ENCODE measurements at regions not wholly inside any gene's neighbourhood (a gene's known extent, or its start where the extent isn't known, plus 50 kb on each side); places are given as distances from the start of the nearest gene placed in this dataset.

- ChIA-PET POLR2A (no interaction called here), CTCF (no interaction called here)
- no peak overlapping the region for H3K4me2 ChIP-seq
- no peaks in the 10 kb centered on the region; the same call in 2 of the 3 replicates for H3K9me3 ChIP-seq
- no peak overlapping the region for H3K4me3 ChIP-seq
- ATAC-seq (no peak), DNase-seq (ENCODE audit: low read depth in 1 of 2, low spot score in 1 of 2) (no peak), FAIRE-seq (no peak)
- WGBS (ENCODE audit: missing lambda C conversion rate), result 1% methylated on average over 5 of the region's 5 CpGs
- H3K27ac ChIP-seq, result no peak overlapping the region
- no peaks in the 10 kb centered on the region for H3K4me1 ChIP-seq
- TF ChIP-seq, protein P1, sequence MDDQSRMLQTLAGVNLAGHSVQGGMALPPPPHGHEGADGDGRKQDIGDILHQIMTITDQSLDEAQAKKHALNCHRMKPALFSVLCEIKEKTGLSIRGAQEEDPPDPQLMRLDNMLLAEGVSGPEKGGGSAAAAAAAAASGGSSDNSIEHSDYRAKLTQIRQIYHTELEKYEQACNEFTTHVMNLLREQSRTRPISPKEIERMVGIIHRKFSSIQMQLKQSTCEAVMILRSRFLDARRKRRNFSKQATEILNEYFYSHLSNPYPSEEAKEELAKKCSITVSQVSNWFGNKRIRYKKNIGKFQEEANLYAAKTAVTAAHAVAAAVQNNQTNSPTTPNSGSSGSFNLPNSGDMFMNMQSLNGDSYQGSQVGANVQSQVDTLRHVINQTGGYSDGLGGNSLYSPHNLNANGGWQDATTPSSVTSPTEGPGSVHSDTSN (IDR thresholded peaks at IDR 0.05), result no peak
- TF ChIP-seq CBX2 (IDR thresholded peaks at IDR 0.05; ENCODE audit: borderline replicate concordance, low read depth), result no peak
- TF ChIP-seq HOXB5 (CRISPR knock-in tag; IDR thresholded peaks at IDR 0.05), result no peak
- TF ChIP-seq CEBPB (IDR thresholded peaks at IDR 0.05), result no peak
- TF ChIP-seq NPAS2 (CRISPR knock-in tag; IDR thresholded peaks at IDR 0.05; ENCODE audit: borderline replicate concordance), result no peak
- no peak for TF ChIP-seq GATA3 (IDR thresholded peaks at IDR 0.05; ENCODE audit: borderline replicate concordance)
- TF ChIP-seq MAX (IDR thresholded peaks at IDR 0.05), result no peak
- no peak for TF ChIP-seq POLR2A (IDR thresholded peaks at IDR 0.05; ENCODE audit: low read length)
- TF ChIP-seq RCOR1 (IDR thresholded peaks at IDR 0.05; ENCODE audit: low read depth, low read length), result no peak
- TF ChIP-seq RARB (CRISPR knock-in tag; IDR thresholded peaks at IDR 0.05), result no peak
- no peak for TF ChIP-seq HOXB13 (CRISPR knock-in tag; IDR thresholded peaks at IDR 0.05; ENCODE audit: low read depth)
- no peak for TF ChIP-seq EHMT2 (IDR thresholded peaks at IDR 0.05; ENCODE audit: low read depth)
- no peak for TF ChIP-seq USF2 (IDR thresholded peaks at IDR 0.05)
- no peak for TF ChIP-seq MAZ (IDR thresholded peaks at IDR 0.05; ENCODE audit: borderline replicate concordance, low read depth, low read length)
- TF ChIP-seq ESRRA (IDR thresholded peaks at IDR 0.05; ENCODE audit: borderline replicate concordance, low read length), result no peak
These were observed 285.7 kb upstream of the SEL1L start for GRCh38 chr14:81819344-81819743.

- no peak for ATAC-seq
- no peak for FAIRE-seq
- TF ChIP-seq, protein P2, sequence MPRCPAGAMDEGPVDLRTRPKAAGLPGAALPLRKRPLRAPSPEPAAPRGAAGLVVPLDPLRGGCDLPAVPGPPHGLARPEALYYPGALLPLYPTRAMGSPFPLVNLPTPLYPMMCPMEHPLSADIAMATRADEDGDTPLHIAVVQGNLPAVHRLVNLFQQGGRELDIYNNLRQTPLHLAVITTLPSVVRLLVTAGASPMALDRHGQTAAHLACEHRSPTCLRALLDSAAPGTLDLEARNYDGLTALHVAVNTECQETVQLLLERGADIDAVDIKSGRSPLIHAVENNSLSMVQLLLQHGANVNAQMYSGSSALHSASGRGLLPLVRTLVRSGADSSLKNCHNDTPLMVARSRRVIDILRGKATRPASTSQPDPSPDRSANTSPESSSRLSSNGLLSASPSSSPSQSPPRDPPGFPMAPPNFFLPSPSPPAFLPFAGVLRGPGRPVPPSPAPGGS (IDR thresholded peaks at IDR 0.05), result no peak
- TF ChIP-seq, protein P1 (IDR thresholded peaks at IDR 0.05), result no peak
- no peak for TF ChIP-seq JUNB (IDR thresholded peaks at IDR 0.05)
- TF ChIP-seq ZSCAN20 (CRISPR knock-in tag; IDR thresholded peaks at IDR 0.05), result no peak
- TF ChIP-seq PHF8 (IDR thresholded peaks at IDR 0.05; ENCODE audit: borderline replicate concordance, low read depth), result no peak
- Histone ChIP-seq H3K27ac (no peak overlapping the region), H3K4me1 (no peaks in the 10 kb centered on the region), H3K9me3 (no peaks in the 10 kb centered on the region; the same call in 2 of the 3 replicates), H3K4me2 (no peak overlapping the region), H3K4me3 (no peak overlapping the region)
- 0% methylated on average over 1 of the region's 1 CpG for WGBS (ENCODE audit: missing lambda C conversion rate)
- ChIA-PET POLR2A (no interaction called here), CTCF (no interaction called here)
- DNase-seq (ENCODE audit: low read depth in 1 of 2, low spot score in 1 of 2), result no peak
These were observed 286.3 kb upstream of the SEL1L start for GRCh38 chr14:81819910-81820309.

- no peaks in the 10 kb centered on the region; the same call in 2 of the 3 replicates for H3K9me3 ChIP-seq
- no peak overlapping the region for H3K4me2 ChIP-seq
- ChIA-PET CTCF (no interaction called here), POLR2A (no interaction called here)
- H3K27ac ChIP-seq, result no peak overlapping the region
- FAIRE-seq, result no peak
- ATAC-seq, result no peak
- no peak for TF ChIP-seq JUNB (IDR thresholded peaks at IDR 0.05)
- TF ChIP-seq NFE2L2 (conservative IDR thresholded peaks at IDR 0.05; ENCODE audit: low read length), result no peak
- no peak for TF ChIP-seq CBX2 (IDR thresholded peaks at IDR 0.05; ENCODE audit: borderline replicate concordance, low read depth)
- no peak for TF ChIP-seq EHMT2 (IDR thresholded peaks at IDR 0.05; ENCODE audit: low read depth)
- TF ChIP-seq EP300 (IDR thresholded peaks at IDR 0.05), result no peak
- TF ChIP-seq TP53 (CRISPR knock-in tag; IDR thresholded peaks at IDR 0.05), result no peak
- TF ChIP-seq HDAC2 (IDR thresholded peaks at IDR 0.05), result no peak
- TF ChIP-seq ESRRA (IDR thresholded peaks at IDR 0.05; ENCODE audit: borderline replicate concordance, low read length), result no peak
- TF ChIP-seq ZSCAN20 (CRISPR knock-in tag; IDR thresholded peaks at IDR 0.05), result no peak
- no peak for TF ChIP-seq GATA3 (IDR thresholded peaks at IDR 0.05; ENCODE audit: borderline replicate concordance)
- no peak for TF ChIP-seq RAD21 (conservative IDR thresholded peaks at IDR 0.05 in 1 of 2, IDR thresholded peaks at IDR 0.05 in 1 of 2)
- TF ChIP-seq MAX (IDR thresholded peaks at IDR 0.05), result no peak
- TF ChIP-seq ZNF302 (CRISPR knock-in tag; IDR thresholded peaks at IDR 0.05), result no peak
- TF ChIP-seq ZFP36 (IDR thresholded peaks at IDR 0.05; ENCODE audit: borderline replicate concordance, partially characterized antibody), result no peak
- no peak for TF ChIP-seq MAZ (IDR thresholded peaks at IDR 0.05; ENCODE audit: borderline replicate concordance, low read depth, low read length)
- H3K4me1 ChIP-seq, result no peaks in the 10 kb centered on the region
- WGBS (ENCODE audit: missing lambda C conversion rate), result 0% methylated on average over 1 of the region's 1 CpG
- no peak for DNase-seq (ENCODE audit: low read depth in 1 of 2, low spot score in 1 of 2)
- no peak overlapping the region for H3K4me3 ChIP-seq
These were observed 292.4 kb upstream of the SEL1L start for GRCh38 chr14:81826081-81826480.
